GM10248 (cell line): ENCODE measurements at regions not wholly inside any gene's neighbourhood (a gene's known extent, or its start where the extent isn't known, plus 50 kb on each side); places are given as distances from the start of the nearest gene placed in this dataset.

Experiments
- CTCF ChIA-PET: fragments of 300-600 bp; sonication (Branson Sonifier 250); formaldehyde crosslinking; extraction: SDS; loops from one replicate; lab custom pipeline; 2021; ENCODE audit warnings: antibody characterized with exemption; lab: Yijun Ruan, JAX
- POLR2A ChIA-PET: fragments of 350-650 bp; sonication (Branson Sonifier 250); formaldehyde crosslinking; extraction: SDS; loops from one replicate; lab custom pipeline; 2020; ENCODE audit warnings: antibody characterized with exemption; lab: Yijun Ruan, JAX
- DNase-seq: peaks from one replicate; pipeline ENCODE4 v3.0.0; 2012; ENCODE audit errors: extremely low spot score
- TF ChIP-seq, protein P1 (sequence below): IDR thresholded peaks from 2 replicates; pipeline ENCODE4 v1.5.1; 2012; ENCODE audit warnings: mild to moderate bottlenecking, low read depth; ENCODE audit errors: extremely low read depth, missing control alignments, control extremely low read depth

DNA sequence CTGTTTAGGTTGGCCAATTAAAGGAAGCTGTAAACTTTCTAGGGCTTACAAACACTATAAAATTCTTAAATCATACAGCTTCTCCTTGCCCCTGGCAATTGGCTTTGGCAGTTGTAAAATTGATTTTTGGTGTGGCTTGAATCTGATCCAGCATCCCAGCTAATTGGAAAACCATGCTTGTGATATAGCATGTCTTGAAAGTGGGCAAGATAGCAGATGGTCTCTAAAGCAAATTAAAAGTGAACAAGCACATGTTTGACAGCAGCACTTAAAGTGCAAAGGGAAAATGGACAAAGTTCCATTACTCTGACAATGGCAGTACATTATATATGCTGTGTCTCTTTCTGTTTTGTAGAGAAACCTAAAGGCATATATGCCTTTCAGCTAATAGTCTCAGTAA, 302.9 kb upstream of the NXPH2 start:
- no peak for DNase-seq
- ChIA-PET POLR2A (interaction anchor here (0.5 kb wide), 1 partner anchor 741 kb away, joined by 3 read pairs; no protein-coding TSS in a partner anchor), CTCF (interaction anchor here (0.9 to 1.5 kb wide), 2 partner anchors 20 to 31 kb away, joined by 3 read pairs; no protein-coding TSS in a partner anchor)
- TF ChIP-seq, protein P1, sequence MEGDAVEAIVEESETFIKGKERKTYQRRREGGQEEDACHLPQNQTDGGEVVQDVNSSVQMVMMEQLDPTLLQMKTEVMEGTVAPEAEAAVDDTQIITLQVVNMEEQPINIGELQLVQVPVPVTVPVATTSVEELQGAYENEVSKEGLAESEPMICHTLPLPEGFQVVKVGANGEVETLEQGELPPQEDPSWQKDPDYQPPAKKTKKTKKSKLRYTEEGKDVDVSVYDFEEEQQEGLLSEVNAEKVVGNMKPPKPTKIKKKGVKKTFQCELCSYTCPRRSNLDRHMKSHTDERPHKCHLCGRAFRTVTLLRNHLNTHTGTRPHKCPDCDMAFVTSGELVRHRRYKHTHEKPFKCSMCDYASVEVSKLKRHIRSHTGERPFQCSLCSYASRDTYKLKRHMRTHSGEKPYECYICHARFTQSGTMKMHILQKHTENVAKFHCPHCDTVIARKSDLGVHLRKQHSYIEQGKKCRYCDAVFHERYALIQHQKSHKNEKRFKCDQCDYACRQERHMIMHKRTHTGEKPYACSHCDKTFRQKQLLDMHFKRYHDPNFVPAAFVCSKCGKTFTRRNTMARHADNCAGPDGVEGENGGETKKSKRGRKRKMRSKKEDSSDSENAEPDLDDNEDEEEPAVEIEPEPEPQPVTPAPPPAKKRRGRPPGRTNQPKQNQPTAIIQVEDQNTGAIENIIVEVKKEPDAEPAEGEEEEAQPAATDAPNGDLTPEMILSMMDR: no peak

DNA sequence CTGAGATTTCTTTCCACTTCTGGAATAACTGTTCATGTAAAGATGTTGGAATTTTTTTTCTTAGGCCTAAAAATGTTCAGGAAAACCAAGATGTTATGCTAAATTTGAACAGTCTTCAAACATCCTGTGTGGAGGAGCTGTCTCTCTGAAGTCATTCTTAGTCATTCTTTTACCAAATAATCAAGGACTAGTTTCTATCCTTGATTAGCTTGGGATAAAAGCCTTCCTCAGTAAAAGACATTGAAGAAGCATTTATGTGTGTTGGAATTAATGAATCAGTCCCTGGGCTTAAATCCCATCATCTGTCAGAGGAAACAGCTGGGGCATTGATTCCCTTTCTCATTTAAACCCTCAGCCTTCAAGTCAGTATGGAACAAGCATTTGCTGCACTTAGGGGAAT, 300.1 kb upstream of the NXPH2 start:
- DNase-seq: no peak
- CTCF ChIA-PET: interaction anchor here (1.1 kb wide), 1 partner anchor 8 kb away, joined by 3 read pairs; no protein-coding TSS in a partner anchor
- TF ChIP-seq, protein P1: no peak
- POLR2A ChIA-PET: no interaction called here

DNA sequence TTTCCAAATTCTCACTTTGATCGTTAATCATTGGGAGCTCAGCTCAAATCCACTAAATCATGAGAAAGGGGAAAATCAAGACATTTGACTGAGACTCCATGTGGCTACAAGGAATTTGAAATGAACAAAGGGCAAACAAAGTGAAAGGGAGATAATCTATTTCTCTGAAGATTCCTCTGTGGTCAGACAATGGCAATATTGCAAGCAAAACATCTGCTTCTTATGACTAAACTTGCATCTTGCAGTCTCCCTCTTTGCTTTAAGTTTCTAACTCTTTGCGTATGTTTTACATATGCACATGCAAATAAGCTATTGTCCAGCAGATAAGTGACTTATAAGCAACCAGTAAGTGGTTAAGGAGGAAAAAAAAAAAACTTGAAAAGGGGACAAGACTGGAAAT, 299.1 kb upstream of the NXPH2 start:
- POLR2A ChIA-PET: no interaction called here
- DNase-seq: no peak

DNA sequence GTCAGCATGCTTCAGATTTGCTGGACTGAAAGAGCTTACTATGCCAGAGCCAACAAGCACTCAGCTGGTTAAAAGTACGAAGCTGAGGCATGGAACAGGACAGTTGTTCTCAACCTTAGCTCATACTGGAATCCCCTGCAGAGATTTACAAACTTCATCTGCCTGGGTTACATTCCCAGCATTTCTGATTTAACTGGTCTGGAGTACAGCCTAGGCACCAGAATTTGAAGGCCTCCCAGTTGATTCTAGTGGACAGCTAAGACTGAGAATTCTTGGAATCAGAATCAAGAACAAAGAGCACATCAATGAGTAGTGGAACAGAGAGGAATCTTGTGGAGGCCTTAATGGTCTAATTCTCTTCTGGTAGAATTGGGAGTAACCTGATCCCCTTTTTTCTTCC, 298.2 kb upstream of the NXPH2 start:
- ChIA-PET CTCF (no interaction called here), POLR2A (no interaction called here)
- TF ChIP-seq, protein P1: no peak
- no peak for DNase-seq

More for the DNA sequence above, 299.1 kb upstream of the NXPH2 start:
- TF ChIP-seq, protein P1: no peak
- CTCF ChIA-PET: no interaction called here

DNA sequence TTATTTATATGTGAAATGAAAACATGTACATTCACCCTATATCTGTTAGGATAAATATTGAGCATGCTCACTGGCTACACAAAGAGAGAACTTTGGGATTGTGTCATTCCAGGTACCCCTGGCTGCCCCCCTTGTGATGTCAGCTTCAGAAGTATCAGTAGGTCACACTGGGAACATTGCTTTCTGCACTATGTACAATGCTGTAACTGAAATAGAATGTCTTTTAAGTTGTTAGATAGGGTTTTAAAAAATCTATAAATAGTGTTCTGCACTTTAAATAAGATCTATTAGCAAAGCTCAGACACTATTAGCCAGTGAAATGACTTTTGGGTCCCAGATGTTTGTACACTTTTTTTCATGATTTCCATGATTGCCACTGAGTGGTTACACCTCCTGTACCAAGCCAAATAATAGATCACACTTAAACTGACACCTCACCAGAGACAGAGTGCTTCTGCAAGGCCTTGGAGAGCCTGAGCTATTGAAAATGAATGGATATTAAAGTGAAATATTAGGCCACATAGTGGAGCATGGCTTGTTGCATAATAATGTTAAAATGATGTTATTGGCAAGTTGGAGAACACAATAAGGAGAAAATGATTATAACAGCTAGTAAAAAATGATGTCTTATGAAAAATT, 297.0 kb upstream of the NXPH2 start:
- CTCF ChIA-PET: interaction anchor here (1.3 kb wide), 1 partner anchor 16 kb away, joined by 3 read pairs; no protein-coding TSS in a partner anchor
- DNase-seq: no peak
- TF ChIP-seq, protein P1: no peak
- POLR2A ChIA-PET: no interaction called here

DNA sequence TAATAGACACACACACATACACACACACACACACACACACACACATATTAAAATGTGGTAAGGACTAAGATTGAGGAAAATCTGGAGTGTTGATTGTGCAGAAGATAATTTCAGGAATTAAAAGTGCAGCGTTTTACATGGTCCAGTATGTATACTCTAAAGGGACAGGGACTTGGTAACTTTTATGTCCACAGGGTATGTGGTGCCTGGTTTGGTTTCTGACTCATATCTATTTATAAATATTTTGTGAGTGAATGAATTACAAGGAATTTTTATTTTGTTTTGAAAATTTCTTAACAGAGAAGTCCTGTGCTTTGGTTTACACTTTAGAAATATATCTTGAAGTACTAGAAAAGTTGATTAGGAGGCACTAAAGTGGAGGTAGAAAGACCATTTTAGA, 287.7 kb upstream of the NXPH2 start:
- no peak for DNase-seq
- CTCF ChIA-PET: no interaction called here
- TF ChIP-seq, protein P1: no peak
- POLR2A ChIA-PET: no interaction called here

DNA sequence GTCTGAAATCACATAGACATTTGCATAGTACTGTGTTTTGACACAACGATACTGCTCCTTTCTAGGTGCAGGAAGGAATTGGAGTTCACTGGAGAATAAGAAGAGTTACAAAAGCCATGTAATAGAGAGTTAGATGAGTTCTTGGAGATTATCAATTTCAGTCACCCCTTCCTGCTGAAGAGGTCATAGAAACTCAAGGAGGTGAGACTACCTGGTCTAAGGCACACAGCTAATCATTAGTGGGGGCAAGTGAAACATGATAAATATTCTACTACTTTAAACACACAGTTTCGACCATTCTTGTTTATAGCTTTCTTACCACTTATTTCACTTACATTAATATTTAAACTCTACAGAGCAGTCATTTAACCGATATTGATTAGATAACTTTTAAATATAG, 286.9 kb upstream of the NXPH2 start:
- no peak for DNase-seq
- ChIA-PET CTCF (no interaction called here), POLR2A (no interaction called here)
- TF ChIP-seq, protein P1: no peak
